ENCODE measurements at regions not wholly inside any gene's neighbourhood (a gene's known extent, or its start where the extent isn't known, plus 50 kb on each side); places are given as distances from the start of the nearest gene placed in this dataset.

DNA sequence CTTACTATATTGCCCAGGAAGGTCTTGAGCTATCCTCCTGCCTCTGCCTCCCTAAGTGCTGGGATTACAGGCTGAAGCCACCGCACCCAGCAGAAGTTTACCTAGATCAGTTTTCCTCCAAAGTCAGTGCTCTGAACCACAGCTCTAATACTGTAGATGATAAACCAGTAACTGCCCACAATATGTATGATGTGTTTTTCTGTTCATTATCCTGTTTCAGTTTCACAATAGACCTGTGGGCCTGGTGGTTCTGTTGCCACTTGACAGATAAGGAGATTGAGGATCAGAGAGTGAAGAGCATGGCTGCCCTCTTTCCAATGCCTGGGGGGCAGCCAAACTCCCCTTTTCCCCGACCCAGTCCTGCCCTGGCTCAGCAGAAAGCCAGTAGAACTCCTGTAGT, 87.0 kb downstream of the EFNB1 start:
- H3K27ac Mint-ChIP-seq (ENCODE audit: unreplicated experiment) = no peak overlapping the region
- TF ChIP-seq, protein P1, sequence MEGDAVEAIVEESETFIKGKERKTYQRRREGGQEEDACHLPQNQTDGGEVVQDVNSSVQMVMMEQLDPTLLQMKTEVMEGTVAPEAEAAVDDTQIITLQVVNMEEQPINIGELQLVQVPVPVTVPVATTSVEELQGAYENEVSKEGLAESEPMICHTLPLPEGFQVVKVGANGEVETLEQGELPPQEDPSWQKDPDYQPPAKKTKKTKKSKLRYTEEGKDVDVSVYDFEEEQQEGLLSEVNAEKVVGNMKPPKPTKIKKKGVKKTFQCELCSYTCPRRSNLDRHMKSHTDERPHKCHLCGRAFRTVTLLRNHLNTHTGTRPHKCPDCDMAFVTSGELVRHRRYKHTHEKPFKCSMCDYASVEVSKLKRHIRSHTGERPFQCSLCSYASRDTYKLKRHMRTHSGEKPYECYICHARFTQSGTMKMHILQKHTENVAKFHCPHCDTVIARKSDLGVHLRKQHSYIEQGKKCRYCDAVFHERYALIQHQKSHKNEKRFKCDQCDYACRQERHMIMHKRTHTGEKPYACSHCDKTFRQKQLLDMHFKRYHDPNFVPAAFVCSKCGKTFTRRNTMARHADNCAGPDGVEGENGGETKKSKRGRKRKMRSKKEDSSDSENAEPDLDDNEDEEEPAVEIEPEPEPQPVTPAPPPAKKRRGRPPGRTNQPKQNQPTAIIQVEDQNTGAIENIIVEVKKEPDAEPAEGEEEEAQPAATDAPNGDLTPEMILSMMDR (IDR thresholded peaks at IDR 0.05) = no peak
- H3K4me3 Mint-ChIP-seq (ENCODE audit: unreplicated experiment) = no peak overlapping the region
- H3K4me1 Mint-ChIP-seq (ENCODE audit: unreplicated experiment) = peaks cover 21% of the 10 kb centered on the region
- H3K9me3 Mint-ChIP-seq (ENCODE audit: unreplicated experiment) = peaks cover 7% of the 10 kb centered on the region
- H3K36me3 Mint-ChIP-seq (ENCODE audit: unreplicated experiment) = no peaks in the 10 kb centered on the region
- H3K27me3 Mint-ChIP-seq (ENCODE audit: unreplicated experiment) = no peaks in the 10 kb centered on the region
- no peak for DNase-seq (ENCODE audit: extremely low spot score, unreplicated experiment)

DNA sequence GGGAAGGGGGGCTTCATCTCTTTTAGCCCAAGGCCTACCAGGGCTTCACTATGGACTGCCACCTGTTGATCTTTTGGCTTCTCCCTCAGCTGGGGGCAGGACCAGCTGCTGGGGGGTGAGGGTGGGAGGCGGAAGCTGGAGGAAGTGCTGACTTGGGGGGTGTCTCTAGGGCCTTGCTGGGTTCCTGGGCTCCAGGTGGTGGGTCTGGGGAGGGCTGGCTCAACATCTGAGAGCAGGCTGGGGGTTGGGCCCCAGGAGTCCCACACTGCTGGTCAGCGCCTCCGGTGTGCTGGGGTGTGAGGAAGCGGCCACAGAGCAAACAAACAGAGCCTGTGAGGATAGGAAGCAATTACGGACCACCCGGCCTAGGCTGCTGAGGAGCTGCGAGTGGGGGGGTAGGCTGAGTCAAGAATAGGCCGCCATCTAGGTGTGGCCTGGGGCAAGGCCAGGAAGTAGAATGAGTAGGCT, 85.7 kb downstream of the EFNB1 start:
- DNase-seq (ENCODE audit: extremely low spot score, unreplicated experiment) = no peak
- no peaks in the 10 kb centered on the region for H3K27me3 Mint-ChIP-seq (ENCODE audit: unreplicated experiment)
- H3K27ac Mint-ChIP-seq (ENCODE audit: unreplicated experiment) = no peak overlapping the region
- peaks cover 21% of the 10 kb centered on the region for H3K4me1 Mint-ChIP-seq (ENCODE audit: unreplicated experiment)
- TF ChIP-seq, protein P1 (IDR thresholded peaks at IDR 0.05) = no peak
- no peaks in the 10 kb centered on the region for H3K36me3 Mint-ChIP-seq (ENCODE audit: unreplicated experiment)
- no peak overlapping the region for H3K4me3 Mint-ChIP-seq (ENCODE audit: unreplicated experiment)
- H3K9me3 Mint-ChIP-seq (ENCODE audit: unreplicated experiment) = peaks cover 7% of the 10 kb centered on the region

DNA sequence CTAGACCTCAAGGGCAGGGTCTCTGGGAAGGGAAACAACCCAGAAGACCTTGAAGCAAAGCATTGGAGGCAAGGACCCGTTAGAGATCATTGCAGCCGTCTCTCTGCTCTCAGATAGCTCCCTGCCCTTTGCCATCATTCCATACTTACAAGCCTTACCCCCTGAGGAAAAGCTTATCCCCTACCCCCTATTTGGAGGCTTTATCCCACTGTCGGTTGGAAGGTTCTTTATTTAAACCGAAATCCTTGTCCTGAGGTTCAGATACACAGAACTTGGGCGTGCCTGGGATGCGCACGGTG, 84.4 kb downstream of the EFNB1 start:
- TF ChIP-seq, protein P1 (IDR thresholded peaks at IDR 0.05) = no peak

GRCh38 chrX:68912113-68912512, 83.3 kb downstream of the EFNB1 start:
- no peak for DNase-seq (ENCODE audit: extremely low spot score, unreplicated experiment)
- peak overlapping the region; percentile 92 for H3K27ac Mint-ChIP-seq (ENCODE audit: unreplicated experiment)
- H3K36me3 Mint-ChIP-seq (ENCODE audit: unreplicated experiment) = no peaks in the 10 kb centered on the region
- peak overlapping the region; percentile 50 for H3K4me3 Mint-ChIP-seq (ENCODE audit: unreplicated experiment)
- TF ChIP-seq, protein P1 (IDR thresholded peaks at IDR 0.05) = no peak
- H3K27me3 Mint-ChIP-seq (ENCODE audit: unreplicated experiment) = no peaks in the 10 kb centered on the region
- H3K9me3 Mint-ChIP-seq (ENCODE audit: unreplicated experiment) = no peaks in the 10 kb centered on the region
- peaks cover 21% of the 10 kb centered on the region for H3K4me1 Mint-ChIP-seq (ENCODE audit: unreplicated experiment)

More for the DNA sequence above, 84.4 kb downstream of the EFNB1 start:
- no peaks in the 10 kb centered on the region for H3K27me3 Mint-ChIP-seq (ENCODE audit: unreplicated experiment)
- no peaks in the 10 kb centered on the region for H3K36me3 Mint-ChIP-seq (ENCODE audit: unreplicated experiment)
- H3K9me3 Mint-ChIP-seq (ENCODE audit: unreplicated experiment) = no peaks in the 10 kb centered on the region
- H3K27ac Mint-ChIP-seq (ENCODE audit: unreplicated experiment) = peak overlapping the region; percentile 92
- no peak for DNase-seq (ENCODE audit: extremely low spot score, unreplicated experiment)
- peaks cover 21% of the 10 kb centered on the region for H3K4me1 Mint-ChIP-seq (ENCODE audit: unreplicated experiment)
- H3K4me3 Mint-ChIP-seq (ENCODE audit: unreplicated experiment) = no peak overlapping the region

- no peak for DNase-seq (ENCODE audit: extremely low spot score, unreplicated experiment)
- H3K27ac Mint-ChIP-seq (ENCODE audit: unreplicated experiment) = no peak overlapping the region
- no peak overlapping the region for H3K4me3 Mint-ChIP-seq (ENCODE audit: unreplicated experiment)
- peaks cover 20% of the 10 kb centered on the region for H3K4me1 Mint-ChIP-seq (ENCODE audit: unreplicated experiment)
- TF ChIP-seq, protein P1 (IDR thresholded peaks at IDR 0.05) = no peak
- no peaks in the 10 kb centered on the region for H3K36me3 Mint-ChIP-seq (ENCODE audit: unreplicated experiment)
- no peaks in the 10 kb centered on the region for H3K27me3 Mint-ChIP-seq (ENCODE audit: unreplicated experiment)
- H3K9me3 Mint-ChIP-seq (ENCODE audit: unreplicated experiment) = no peaks in the 10 kb centered on the region
These were observed 82.1 kb downstream of the EFNB1 start for GRCh38 chrX:68910731-68911428.
